GM21360 (cell line): ENCODE measurements at regions not wholly inside any gene's neighbourhood (a gene's known extent, or its start where the extent isn't known, plus 50 kb on each side); places are given as distances from the start of the nearest gene placed in this dataset.

Experiments used
- ATAC-seq: cut with Tn5 transposase; IDR thresholded peaks from one replicate; pipeline ENCODE4 v1.9.1; 2021; ENCODE audit warnings: mild to moderate bottlenecking, moderate library complexity; ENCODE audit not compliant: unreplicated experiment

GRCh38 chr18:23341983-23342382 lies 111.1 kb upstream of the RIOK3 start:
- no peak for ATAC-seq

- ATAC-seq = no peak
Measured at GRCh38 chr18:23342506-23342905, 110.6 kb upstream of the RIOK3 start.

DNA sequence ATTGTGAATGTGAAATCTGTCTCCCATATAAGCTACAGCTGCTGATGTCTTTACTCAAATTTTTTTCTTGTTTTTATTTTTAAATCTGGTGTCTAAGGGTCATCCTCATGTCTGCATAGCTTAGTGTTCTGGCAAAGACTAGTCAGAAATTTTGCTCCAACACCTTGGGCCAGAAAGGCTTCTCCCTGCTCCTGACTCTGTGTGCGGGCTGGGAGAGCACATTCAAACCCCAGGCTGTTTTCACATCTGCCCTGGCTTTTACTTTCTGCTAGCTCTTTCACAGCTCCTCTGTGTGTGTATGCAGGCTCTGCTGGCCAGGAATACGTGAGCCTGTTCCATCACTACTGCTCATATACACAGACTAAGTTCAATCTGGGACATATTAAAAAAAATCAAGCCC lies 102.9 kb upstream of the RIOK3 start:
- ATAC-seq = no peak

DNA sequence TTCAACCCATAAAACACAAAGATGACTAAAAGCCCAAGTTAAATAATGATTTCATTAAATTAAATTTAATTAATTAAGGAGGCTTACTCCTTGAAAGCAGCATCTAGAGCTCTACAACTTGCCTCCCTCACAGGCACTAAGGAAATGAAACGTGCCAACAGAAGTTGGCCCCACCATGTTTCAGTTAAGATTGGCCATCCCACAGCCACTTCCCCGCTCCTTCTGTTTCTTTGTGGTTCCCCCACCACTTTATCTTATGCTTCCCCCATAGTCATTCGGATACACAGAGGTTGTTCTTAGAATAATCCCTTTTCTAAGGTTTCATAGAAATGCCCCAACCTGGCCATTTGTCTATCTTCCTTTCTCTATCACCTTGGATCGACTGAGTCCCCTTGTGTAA lies 101.6 kb upstream of the RIOK3 start:
- no peak for ATAC-seq

DNA sequence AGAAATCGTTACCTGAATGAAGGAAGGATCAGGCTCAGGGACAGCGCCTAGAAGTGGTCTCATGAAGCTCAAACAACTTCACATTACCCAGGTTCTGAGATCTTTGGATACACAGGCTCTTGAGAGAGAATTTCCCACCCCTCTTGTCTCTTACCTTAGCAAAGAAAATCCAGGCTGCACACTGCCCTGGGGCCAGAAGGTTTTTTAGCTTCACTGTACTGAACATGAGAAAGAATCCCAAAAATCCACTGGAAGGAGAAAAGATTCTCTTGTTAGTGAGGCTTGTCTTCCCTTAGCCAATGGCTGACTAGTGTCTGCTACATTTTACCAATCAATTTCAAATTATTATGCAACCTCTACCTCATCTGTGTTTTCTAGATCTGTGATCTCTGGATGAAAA lies 101.0 kb upstream of the RIOK3 start:
- ATAC-seq = no peak

GRCh38 chr18:23353459-23353858 lies 99.6 kb upstream of the RIOK3 start:
- no peak for ATAC-seq

GRCh38 chr18:23354625-23355024 lies 98.5 kb upstream of the RIOK3 start:
- no peak for ATAC-seq

DNA sequence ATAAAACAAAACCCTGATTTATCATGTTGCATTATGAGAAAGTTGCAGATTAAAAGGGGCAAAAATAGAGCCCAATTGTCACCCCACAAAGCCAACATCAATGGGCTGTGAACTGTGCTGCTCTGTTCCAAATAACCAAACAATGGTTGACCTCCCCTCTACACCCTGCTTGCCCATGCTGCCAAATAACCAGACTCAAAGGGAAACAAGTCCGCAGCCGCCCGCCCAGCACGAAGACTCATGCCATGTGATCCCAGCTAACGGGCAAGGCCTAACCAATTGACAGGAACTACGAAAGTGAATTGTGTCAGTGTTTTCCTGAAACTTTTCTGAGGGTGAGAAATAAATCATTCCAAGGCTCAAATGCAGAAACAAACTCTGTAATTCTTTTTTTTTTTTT lies 97.9 kb upstream of the RIOK3 start:
- no peak for ATAC-seq

DNA sequence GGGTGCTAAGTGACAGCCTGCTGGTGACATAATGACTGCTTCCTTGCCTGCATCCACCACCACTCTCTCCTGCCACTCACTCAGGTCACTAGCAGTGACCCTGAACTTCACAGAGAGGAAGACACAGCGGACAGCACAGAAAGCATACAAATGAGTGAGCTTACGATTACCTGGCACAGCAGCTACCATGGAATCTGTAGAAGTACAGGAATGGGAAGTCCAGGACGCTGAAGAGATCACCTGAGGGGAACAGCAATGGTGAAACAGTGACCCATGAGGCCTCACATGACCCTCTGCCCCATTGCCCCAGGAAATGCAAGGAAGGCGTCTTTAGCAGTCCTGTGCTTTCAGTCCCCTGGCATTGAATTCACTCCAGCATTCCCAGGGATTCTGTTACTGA lies 96.7 kb upstream of the RIOK3 start:
- ATAC-seq = no peak

- ATAC-seq = no peak
Measured at GRCh38 chr18:23356915-23357601, 96.0 kb upstream of the RIOK3 start.

- no peak for ATAC-seq
Measured at GRCh38 chr18:23357996-23358594, 95.0 kb upstream of the RIOK3 start.

DNA sequence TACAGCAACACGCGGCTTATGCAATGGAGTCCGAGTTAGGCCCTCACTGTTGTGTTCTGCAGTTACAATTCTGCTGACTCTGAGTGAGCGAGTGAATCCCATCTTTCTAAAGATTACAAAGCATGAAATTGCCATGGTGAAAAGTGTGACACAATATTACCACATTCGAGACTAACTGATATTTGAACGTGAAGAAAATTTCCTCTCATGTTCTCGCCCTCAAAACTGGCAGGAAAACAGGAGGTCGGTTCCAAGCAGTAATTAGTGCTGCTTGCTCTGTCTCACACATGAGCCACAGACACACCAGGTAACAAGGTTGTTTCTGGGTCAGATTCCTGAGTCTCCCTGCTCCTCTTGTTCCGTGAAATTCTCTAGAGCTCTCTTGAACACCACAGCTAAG lies 93.7 kb upstream of the RIOK3 start:
- ATAC-seq = no peak

GRCh38 chr18:23363865-23364570 lies 89.1 kb upstream of the RIOK3 start:
- no peak for ATAC-seq

GRCh38 chr18:23365602-23366001 lies 87.5 kb upstream of the RIOK3 start:
- ATAC-seq = no peak

DNA sequence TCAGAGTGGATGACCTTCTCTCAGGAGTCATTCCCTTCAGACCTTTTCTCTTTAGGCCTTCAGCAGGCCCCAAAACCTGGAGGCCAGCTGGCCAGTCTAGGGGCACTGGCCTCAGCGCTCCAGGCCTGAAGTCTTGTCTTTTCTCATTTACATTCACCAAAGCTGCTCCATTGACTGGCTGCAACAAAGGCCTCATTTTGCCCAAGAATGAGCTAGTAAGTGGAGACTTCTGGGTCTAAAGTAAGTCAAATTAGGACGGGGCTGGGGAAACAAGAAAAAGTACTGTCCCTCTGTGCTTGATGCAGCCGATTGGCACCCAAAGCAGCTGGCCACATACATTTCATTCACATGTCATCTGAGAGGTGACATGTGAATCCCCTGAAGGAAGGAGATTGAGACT lies 83.8 kb upstream of the RIOK3 start:
- ATAC-seq = no peak

DNA sequence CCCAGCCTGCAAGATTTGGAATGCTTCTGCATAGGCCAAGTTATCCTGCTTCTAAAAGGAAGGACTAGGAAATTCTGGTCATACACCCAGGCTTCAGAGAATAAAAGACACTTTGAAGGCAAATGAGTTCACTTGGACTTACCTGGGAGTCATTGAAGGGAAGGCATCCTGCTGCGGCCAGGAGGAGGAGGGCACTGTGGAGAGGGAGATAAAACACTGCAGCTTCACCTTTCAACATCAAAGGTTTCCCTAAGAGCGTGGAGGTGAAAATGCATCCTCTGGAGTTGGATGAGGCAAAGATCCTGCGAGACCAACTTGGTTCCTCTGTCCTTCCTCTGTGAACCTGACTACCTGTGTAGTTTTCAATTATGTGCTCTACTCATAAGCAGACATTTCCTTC lies 79.5 kb upstream of the RIOK3 start:
- ATAC-seq = no peak

DNA sequence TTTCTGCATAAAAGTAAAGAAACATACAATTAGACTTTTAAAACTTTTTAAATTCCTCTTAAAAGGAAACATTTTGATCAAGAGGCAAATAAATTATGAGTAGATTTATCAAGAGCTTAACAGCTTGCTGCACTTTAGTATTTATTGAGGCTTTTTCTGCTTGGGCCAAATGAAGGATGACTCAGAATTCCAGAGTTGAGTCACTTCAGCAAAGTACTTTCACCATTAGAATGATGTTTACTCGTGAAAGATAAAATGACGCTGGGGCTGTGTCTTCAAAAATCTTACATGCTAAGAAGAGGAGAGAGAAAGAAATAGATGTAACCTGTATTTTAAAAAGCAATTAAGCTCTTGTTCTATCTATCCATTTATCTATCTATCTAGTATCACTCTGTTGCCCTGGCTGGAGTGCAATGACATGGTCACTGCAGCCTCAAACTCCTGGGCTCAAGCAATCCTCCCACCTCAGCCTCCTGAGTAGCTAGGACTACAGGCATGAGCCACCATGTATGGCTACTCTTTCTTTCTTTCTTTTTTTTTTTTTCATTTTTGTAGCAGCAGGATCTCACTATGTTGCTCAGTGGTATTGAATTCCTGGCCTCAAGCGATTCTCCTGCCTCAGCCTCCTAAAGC lies 75.3 kb upstream of the RIOK3 start:
- ATAC-seq = peak; percentile 72

DNA sequence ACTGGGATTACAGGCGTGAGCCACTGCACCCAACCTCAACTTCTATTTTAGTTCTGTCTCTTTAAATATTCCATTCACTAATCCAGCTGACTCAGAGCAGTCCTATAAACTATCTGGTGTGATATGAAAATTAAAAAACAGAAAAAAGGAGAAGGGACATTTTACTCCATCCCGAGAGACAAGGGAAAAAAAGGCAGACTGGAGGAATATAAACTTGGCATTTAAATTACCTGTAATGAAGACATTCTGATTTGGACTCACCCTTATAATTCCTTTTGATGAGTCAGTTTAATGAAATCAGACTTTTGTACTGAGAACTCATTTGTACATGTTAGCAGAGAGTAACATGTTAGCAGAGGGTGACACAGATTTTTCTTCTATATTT lies 74.8 kb upstream of the RIOK3 start:
- no peak for ATAC-seq

GRCh38 chr18:23380001-23380550 lies 73.0 kb upstream of the RIOK3 start:
- ATAC-seq = no peak

GRCh38 chr18:23380817-23381216 lies 72.3 kb upstream of the RIOK3 start:
- ATAC-seq = no peak

- ATAC-seq = no peak
Measured at GRCh38 chr18:23383494-23383893, 69.6 kb upstream of the RIOK3 start.
